Stimulated activated CD4-positive, alpha-beta T cell treated with anti-CD3 and anti-CD28 coated beads, TNF-alpha, amount 100 ng/mL, for 48 hours (primary cell): ENCODE measurements at regions not wholly inside any gene's neighbourhood (a gene's known extent, or its start where the extent isn't known, plus 50 kb on each side); places are given as distances from the start of the nearest gene placed in this dataset.

ENCODE experiments used
- DNase-seq, 3 donors: peaks; one replicate each; pipeline ENCODE4 v3.0.0-alpha.2; 2020; ENCODE audit warnings: low read depth in 3 of 3

- DNase-seq, result no peak
These were observed 500.9 kb upstream of the PRMT6 start for GRCh38 chr1:106555571-106555970.

- no peak for DNase-seq
These were observed 492.3 kb upstream of the PRMT6 start for GRCh38 chr1:106564192-106564591.

- DNase-seq, result no peak
These were observed 488.1 kb upstream of the PRMT6 start for GRCh38 chr1:106568201-106568974.

GRCh38 chr1:106571109-106571508 lies 485.4 kb upstream of the PRMT6 start:
- DNase-seq, result no peak

GRCh38 chr1:106584107-106584506 lies 472.4 kb upstream of the PRMT6 start:
- DNase-seq, result no peak

- DNase-seq, result no peak
These were observed 471.8 kb upstream of the PRMT6 start for GRCh38 chr1:106584676-106585075.

GRCh38 chr1:106600626-106601025 lies 455.8 kb upstream of the PRMT6 start:
- DNase-seq, result no peak

GRCh38 chr1:106603616-106604015 lies 452.9 kb upstream of the PRMT6 start:
- DNase-seq, result no peak

GRCh38 chr1:106608841-106609240 lies 447.6 kb upstream of the PRMT6 start:
- DNase-seq, result no peak

- DNase-seq, result no peak
These were observed 443.4 kb upstream of the PRMT6 start for GRCh38 chr1:106613068-106613467.

- no peak for DNase-seq
These were observed 442.6 kb upstream of the PRMT6 start for GRCh38 chr1:106613861-106614260.

- DNase-seq, result no peak
These were observed 441.0 kb upstream of the PRMT6 start for GRCh38 chr1:106615473-106615872.

- no peak for DNase-seq
These were observed 437.2 kb upstream of the PRMT6 start for GRCh38 chr1:106619080-106619826.

- no peak for DNase-seq
These were observed 436.7 kb upstream of the PRMT6 start for GRCh38 chr1:106619827-106620134.

GRCh38 chr1:106620521-106620954 lies 435.9 kb upstream of the PRMT6 start:
- DNase-seq, result no peak

GRCh38 chr1:106621853-106622252 lies 434.6 kb upstream of the PRMT6 start:
- no peak for DNase-seq

GRCh38 chr1:106637566-106637965 lies 418.9 kb upstream of the PRMT6 start:
- no peak for DNase-seq

GRCh38 chr1:106646261-106646784 lies 410.2 kb upstream of the PRMT6 start:
- DNase-seq, result no peak

GRCh38 chr1:106646816-106647215 lies 409.7 kb upstream of the PRMT6 start:
- no peak for DNase-seq

- DNase-seq, result no peak
These were observed 405.3 kb upstream of the PRMT6 start for GRCh38 chr1:106651028-106651762.

GRCh38 chr1:106659490-106660244 lies 396.8 kb upstream of the PRMT6 start:
- no peak for DNase-seq

GRCh38 chr1:106675558-106675957 lies 380.9 kb upstream of the PRMT6 start:
- no peak for DNase-seq
